ENCODE measurements at regions not wholly inside any gene's neighbourhood (a gene's known extent, or its start where the extent isn't known, plus 50 kb on each side); places are given as distances from the start of the nearest gene placed in this dataset.
"Not testable (repeated sequence)": the region's sequence is repeated elsewhere in the genome, so short reads cannot be mapped to it uniquely, and the experiment has no call there.

DNA sequence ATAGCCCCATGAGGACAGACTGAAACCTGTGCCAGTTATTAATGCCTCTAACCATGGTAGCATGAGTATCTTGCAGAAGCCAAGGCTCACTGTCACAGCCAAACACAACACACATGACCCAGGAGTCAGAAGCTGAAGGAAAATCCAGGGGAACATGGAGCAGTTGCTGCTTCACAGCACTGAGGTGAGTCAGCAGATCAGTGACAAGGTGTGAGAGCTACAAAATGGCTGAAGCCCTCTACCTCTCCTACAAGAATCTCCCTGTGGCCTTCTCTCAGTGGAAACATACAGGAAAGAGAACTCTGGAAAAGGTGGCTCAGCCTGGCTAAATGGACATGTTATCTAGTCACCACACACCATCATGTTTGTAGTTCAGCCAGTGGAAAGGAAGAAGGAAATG, 93.5 kb downstream of the NAB1 start:
- no peaks in the 10 kb centered on the region for H3K36me3 ChIP-seq
- no peaks in the 10 kb centered on the region for H3K9me3 ChIP-seq
- DNase-seq: no peak
- no peak for TF ChIP-seq CTCF (IDR thresholded peaks at IDR 0.05; ENCODE audit: low read depth, low read length)
- no peaks in the 10 kb centered on the region for H3K27me3 ChIP-seq
- no peaks in the 10 kb centered on the region for H3K4me1 ChIP-seq
- no peak overlapping the region for H3K4me3 ChIP-seq (ENCODE audit: low read depth, low read length)

DNA sequence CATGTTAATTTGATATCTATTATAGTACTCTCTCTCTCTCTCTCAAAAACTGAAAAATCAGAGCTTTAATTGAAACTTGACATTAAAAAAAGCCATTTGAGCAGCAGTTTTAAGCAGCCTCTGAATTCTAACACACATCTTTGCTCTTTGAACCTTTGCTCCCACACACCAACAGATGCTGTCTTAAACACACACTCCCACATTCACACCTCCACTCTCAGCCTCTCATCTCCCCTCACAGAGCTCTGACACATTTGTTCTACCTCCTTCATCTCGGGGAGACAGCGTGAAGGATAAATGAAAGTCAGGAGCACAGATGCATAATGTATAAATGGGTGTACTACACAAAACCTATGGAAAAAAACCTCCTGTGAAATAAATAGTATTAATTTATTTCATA, 95.2 kb downstream of the NAB1 start:
- no peaks in the 10 kb centered on the region for H3K27me3 ChIP-seq
- H3K9me3 ChIP-seq: no peaks in the 10 kb centered on the region
- no peak for DNase-seq
- H3K4me3 ChIP-seq (ENCODE audit: low read depth, low read length): no peak overlapping the region
- H3K36me3 ChIP-seq: no peaks in the 10 kb centered on the region
- H3K4me1 ChIP-seq: no peaks in the 10 kb centered on the region
- TF ChIP-seq CTCF (IDR thresholded peaks at IDR 0.05; ENCODE audit: low read depth, low read length): no peak

GRCh38 chr2:190746971-190747761, 98.3 kb downstream of the NAB1 start:
- H3K4me3 ChIP-seq (ENCODE audit: low read depth, low read length): no peak overlapping the region

DNA sequence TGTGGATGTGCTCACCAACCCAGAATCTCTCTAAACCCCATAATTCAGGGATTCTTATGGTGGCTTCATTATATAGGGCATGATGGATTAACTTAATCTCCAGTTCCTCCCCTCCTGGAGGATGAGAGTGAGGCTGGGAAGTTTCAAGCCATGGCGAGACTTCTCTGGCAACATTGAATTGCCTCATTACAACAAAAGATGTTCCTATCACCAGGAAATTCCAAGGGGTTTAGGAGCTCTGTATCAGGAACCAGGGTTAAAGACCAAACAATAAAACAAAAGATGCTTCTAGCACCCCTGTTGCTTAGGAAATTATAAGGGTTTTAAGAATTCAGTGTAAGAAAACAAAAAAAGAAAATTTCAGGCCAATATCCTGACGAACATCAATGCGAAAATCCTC, 100.1 kb downstream of the NAB1 start:
- Histone ChIP-seq H3K4me1 (no peaks in the 10 kb centered on the region), H3K36me3 (no peaks in the 10 kb centered on the region), H3K27me3 (no peaks in the 10 kb centered on the region), H3K4me3 (ENCODE audit: low read depth, low read length) (no peak overlapping the region), H3K9me3 (no peaks in the 10 kb centered on the region)
- DNase-seq: no peak
- no peak for TF ChIP-seq CTCF (IDR thresholded peaks at IDR 0.05; ENCODE audit: low read depth, low read length)

More at GRCh38 chr2:190746971-190747761, 98.3 kb downstream of the NAB1 start:
- Histone ChIP-seq H3K9me3 (no peaks in the 10 kb centered on the region), H3K4me1 (no peaks in the 10 kb centered on the region), H3K27me3 (no peaks in the 10 kb centered on the region), H3K36me3 (no peaks in the 10 kb centered on the region)
- TF ChIP-seq CTCF (IDR thresholded peaks at IDR 0.05; ENCODE audit: low read depth, low read length): no peak
- DNase-seq: no peak

DNA sequence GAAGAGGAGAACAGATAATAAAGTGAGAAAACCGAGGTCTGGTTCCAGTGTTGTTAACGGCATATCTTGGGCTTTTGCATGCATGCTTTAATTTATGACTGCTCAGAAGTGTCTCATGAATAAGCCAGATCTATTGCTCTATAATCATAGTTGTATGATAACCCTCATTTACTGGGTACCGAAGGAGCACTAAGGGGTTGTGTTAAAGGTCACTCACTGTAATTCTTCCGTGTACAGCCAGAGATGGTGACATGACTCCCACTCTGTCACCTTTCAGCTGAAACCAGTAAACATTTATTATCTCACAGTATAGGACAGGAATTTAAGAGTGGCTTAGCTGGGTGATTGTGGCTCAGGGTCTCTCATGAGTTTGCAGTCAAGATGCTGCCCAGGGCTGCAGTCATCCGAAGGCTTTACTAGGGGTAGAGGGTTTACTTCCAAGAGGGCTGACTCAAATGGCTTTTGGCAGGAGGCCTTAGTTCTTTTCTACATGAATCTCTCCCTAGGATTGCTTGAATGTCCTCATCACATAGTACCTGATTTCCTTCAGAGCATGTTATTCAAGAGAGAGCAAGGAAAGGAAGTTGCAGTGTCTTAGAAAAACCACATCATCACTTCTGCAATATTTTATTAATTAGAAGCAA, 107.0 kb downstream of the NAB1 start:
- Histone ChIP-seq H3K4me1 (no peaks in the 10 kb centered on the region), H3K4me3 (ENCODE audit: low read depth, low read length) (no peak overlapping the region), H3K36me3 (no peaks in the 10 kb centered on the region), H3K9me3 (no peaks in the 10 kb centered on the region), H3K27me3 (no peaks in the 10 kb centered on the region)
- no peak for TF ChIP-seq CTCF (IDR thresholded peaks at IDR 0.05; ENCODE audit: low read depth, low read length)
- DNase-seq: no peak

- H3K4me3 ChIP-seq (ENCODE audit: low read depth, low read length): no peak overlapping the region
- DNase-seq: no peak
Observed at GRCh38 chr2:190759749-190760213, 110.9 kb downstream of the NAB1 start.

DNA sequence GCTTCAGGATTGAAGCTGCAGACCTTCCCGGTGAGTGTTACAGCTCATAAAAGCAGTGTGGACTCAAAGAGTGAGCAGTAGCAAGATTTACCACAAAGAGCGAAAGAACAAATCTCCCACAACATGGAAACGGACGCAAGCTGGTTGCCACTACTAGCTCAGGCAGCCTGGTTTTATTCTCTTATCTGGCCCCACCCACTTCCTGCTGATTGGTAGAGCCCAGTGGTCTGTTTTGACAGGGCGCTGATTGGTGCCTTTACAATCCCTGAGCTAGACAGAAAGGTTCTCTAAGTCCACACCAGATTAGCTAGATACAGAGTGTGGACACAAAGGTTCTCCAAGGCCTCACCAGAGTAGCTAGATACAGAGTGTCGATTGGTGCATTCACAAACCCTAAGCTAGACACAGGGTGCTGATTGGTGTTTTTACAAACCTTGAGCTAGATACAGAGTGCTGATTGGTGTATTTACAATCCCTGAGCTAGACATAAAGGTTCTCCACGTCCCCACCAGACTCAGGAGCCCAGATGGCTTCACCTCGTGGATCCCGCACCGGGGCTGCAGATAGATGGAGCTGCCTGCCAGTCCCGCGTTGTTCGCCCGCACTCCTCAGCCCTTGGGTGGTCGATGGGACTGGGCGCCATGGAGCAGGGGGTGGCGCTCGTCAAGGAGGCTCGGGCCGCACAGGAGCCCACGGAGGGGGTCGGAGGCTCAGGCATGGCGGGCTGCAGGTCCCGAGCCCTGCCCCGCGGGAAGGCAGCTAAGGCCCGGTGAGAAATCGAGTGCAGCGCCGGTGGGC, 111.7 kb downstream of the NAB1 start:
- H3K36me3 ChIP-seq, H3K9me3 ChIP-seq, H3K4me1 ChIP-seq, H3K27me3 ChIP-seq: not testable (repeated sequence)
- H3K4me3 ChIP-seq (ENCODE audit: low read depth, low read length): peak overlapping the region; percentile 38
- DNase-seq: peak; percentile 24

More at GRCh38 chr2:190759749-190760213, 110.9 kb downstream of the NAB1 start:
- H3K9me3 ChIP-seq: no peaks in the 10 kb centered on the region
- no peak for TF ChIP-seq CTCF (IDR thresholded peaks at IDR 0.05; ENCODE audit: low read depth, low read length)
- no peaks in the 10 kb centered on the region for H3K36me3 ChIP-seq
- no peaks in the 10 kb centered on the region for H3K27me3 ChIP-seq
- H3K4me1 ChIP-seq: no peaks in the 10 kb centered on the region

GRCh38 chr2:190761216-190761615, 112.3 kb downstream of the NAB1 start:
- not testable (repeated sequence) for H3K9me3 ChIP-seq, H3K36me3 ChIP-seq, H3K27me3 ChIP-seq, DNase-seq, H3K4me1 ChIP-seq
- H3K4me3 ChIP-seq (ENCODE audit: low read depth, low read length): peak overlapping the region; percentile 38

Measured in BE2C (cell line).